AG10803 (cell line): ENCODE measurements at regions not wholly inside any gene's neighbourhood (a gene's known extent, or its start where the extent isn't known, plus 50 kb on each side); places are given as distances from the start of the nearest gene placed in this dataset.

ENCODE experiments used
- DNase-seq: peaks from one replicate; pipeline ENCODE4 v3.0.0; 2010; ENCODE audit warnings: low read depth
- H3K4me3 ChIP-seq: 2 replicates; pipeline ENCODE4 v1.5.1; 2011; ENCODE audit warnings: mild to moderate bottlenecking, low read length, control low read depth
- CTCF ChIP-seq: conservative IDR thresholded peaks from 2 replicates; pipeline ENCODE4 v1.5.1; 2011; ENCODE audit warnings: mild to moderate bottlenecking, low read length, control low read depth, inconsistent platforms

GRCh38 chr11:28401446-28401845, 293.3 kb downstream of the METTL15 start:
- no peak for DNase-seq
- no peak for TF ChIP-seq CTCF
- H3K4me3 ChIP-seq, result no peak overlapping the region

GRCh38 chr11:28400331-28401100, 292.3 kb downstream of the METTL15 start:
- peak; percentile 15 for DNase-seq
- no peak for TF ChIP-seq CTCF
- H3K4me3 ChIP-seq, result no peak overlapping the region

- TF ChIP-seq CTCF, result no peak
- H3K4me3 ChIP-seq, result no peak overlapping the region
- DNase-seq, result no peak
Observed at GRCh38 chr11:28393348-28393747, 285.2 kb downstream of the METTL15 start.

GRCh38 chr11:28384418-28384817, 276.2 kb downstream of the METTL15 start:
- DNase-seq, result peak; percentile 99
- no peak overlapping the region for H3K4me3 ChIP-seq
- no peak for TF ChIP-seq CTCF

- no peak for TF ChIP-seq CTCF
- H3K4me3 ChIP-seq, result no peak overlapping the region
- DNase-seq, result peak; percentile 77
Observed at GRCh38 chr11:28383456-28383855, 275.3 kb downstream of the METTL15 start.
